K562 (cell line): ENCODE measurements at regions not wholly inside any gene's neighbourhood (a gene's known extent, or its start where the extent isn't known, plus 50 kb on each side); places are given as distances from the start of the nearest gene placed in this dataset.

Experiments used
- CHCHD3 ChIP-seq: fragments of 250-450 bp; sonication (Bioruptor Pico); IDR thresholded peaks from 2 replicates; pipeline ENCODE4 v2.1.2; 2022; ENCODE audit warnings: mild to moderate bottlenecking
- CTCF ChIP-seq, 3 experiments: IDR thresholded peaks in 2 of 3; conservative IDR thresholded peaks in 1 of 3; 2 replicates each; pipeline ENCODE4 v1.5.1; 2011 to 2012; ENCODE audit warnings: low read length in 3 of 3, mild to moderate bottlenecking in 3 of 3, control low read depth in 2 of 3, improper control_type of control experiment in 1 of 3, inconsistent platforms in 1 of 3, low read depth in 1 of 3, mixed read lengths in 1 of 3, moderate library complexity in 1 of 3; ENCODE audit not compliant: insufficient read depth in 2 of 3
- E2F1 ChIP-seq: sonication (generic); formaldehyde crosslinking; IDR thresholded peaks from 2 replicates; pipeline ENCODE4 v1.8.1; 2023; ENCODE audit warnings: mild to moderate bottlenecking, missing genetic modification reagents, moderate library complexity
- FOXP4 ChIP-seq: sonication (generic); formaldehyde crosslinking; IDR thresholded peaks from 2 replicates; pipeline ENCODE4 v1.8.0; 2022; ENCODE audit warnings: mild to moderate bottlenecking, missing genetic modification reagents, borderline replicate concordance
- GTF2B ChIP-seq: IDR thresholded peaks from 2 replicates; pipeline ENCODE4 v1.6.1; 2011; ENCODE audit not compliant: insufficient read length; ENCODE audit errors: extremely low read depth
- POLR2AphosphoS5 ChIP-seq: IDR thresholded peaks from 2 replicates; pipeline ENCODE4 v1.6.1; 2011; ENCODE audit warnings: mild to moderate bottlenecking, low read depth, low read length, moderate library complexity; ENCODE audit not compliant: control insufficient read depth, insufficient read depth
- SMARCB1 ChIP-seq: IDR thresholded peaks from 2 replicates; pipeline ENCODE4 v1.6.1; 2011; ENCODE audit warnings: improper control_type of control experiment, low read depth; ENCODE audit not compliant: insufficient read length
- SP1 ChIP-seq: sonication (generic); formaldehyde crosslinking; IDR thresholded peaks from 2 replicates; pipeline ENCODE4 v1.8.1; 2022; ENCODE audit warnings: mild to moderate bottlenecking, missing genetic modification reagents
- SREBF2 ChIP-seq: sonication (generic); formaldehyde crosslinking; IDR thresholded peaks from 2 replicates; pipeline ENCODE4 v1.4.0; 2020; ENCODE audit warnings: mild to moderate bottlenecking, missing genetic modification reagents
- STAG1 ChIP-seq: sonication (generic); formaldehyde crosslinking; IDR thresholded peaks from 2 replicates; pipeline ENCODE4 v1.5.0; 2020; ENCODE audit warnings: missing genetic modification reagents, borderline replicate concordance
- TBP ChIP-seq: optimal IDR thresholded peaks from 2 replicates; pipeline ENCODE3; 2011; ENCODE audit warnings: low read depth, low read length, improper control_type of control experiment
- THAP7 ChIP-seq: fragments of 250-450 bp; sonication (Bioruptor Pico); IDR thresholded peaks from 2 replicates; pipeline ENCODE4 v1.5.0; 2021

- no peak for TF ChIP-seq THAP7
- no peak for TF ChIP-seq CTCF (IDR thresholded peaks at IDR 0.05 in 2 of 3, conservative IDR thresholded peaks at IDR 0.05 in 1 of 3; ENCODE audit: insufficient read depth in 2 of 3, low read depth in 1 of 3, low read length in 3 of 3)
- TF ChIP-seq POLR2AphosphoS5, result no peak
- TF ChIP-seq TBP, result no peak
- TF ChIP-seq STAG1 (CRISPR knock-in tag), result no peak
- TF ChIP-seq SP1 (CRISPR knock-in tag), result no peak
- TF ChIP-seq FOXP4 (CRISPR knock-in tag), result no peak
- TF ChIP-seq SMARCB1, result no peak
- no peak for TF ChIP-seq CHCHD3 (CRISPR knock-in tag)
- TF ChIP-seq GTF2B, result no peak
- TF ChIP-seq E2F1 (CRISPR knock-in tag), result no peak
- TF ChIP-seq SREBF2 (CRISPR knock-in tag), result no peak
Measured at GRCh38 chr6:100230953-100231316, 233.8 kb downstream of the SIM1 start.
